Hematopoietic multipotent progenitor cell treated with erythropoietin and hydrocortisone succinate and interleukin-3 and kit ligand, for 4 days (in vitro differentiated cells): ENCODE measurements at regions not wholly inside any gene's neighbourhood (a gene's known extent, or its start where the extent isn't known, plus 50 kb on each side); places are given as distances from the start of the nearest gene placed in this dataset.

ENCODE experiments used
- DNase-seq: peaks from one replicate; pipeline ENCODE4 v3.0.0-alpha.2; 2015

- DNase-seq = no peak
Measured at GRCh38 chr4:32341342-32341741, 1621.2 kb downstream of the PCDH7 start.

- DNase-seq = no peak
Measured at GRCh38 chr4:32342054-32342453, 1621.9 kb downstream of the PCDH7 start.

DNA sequence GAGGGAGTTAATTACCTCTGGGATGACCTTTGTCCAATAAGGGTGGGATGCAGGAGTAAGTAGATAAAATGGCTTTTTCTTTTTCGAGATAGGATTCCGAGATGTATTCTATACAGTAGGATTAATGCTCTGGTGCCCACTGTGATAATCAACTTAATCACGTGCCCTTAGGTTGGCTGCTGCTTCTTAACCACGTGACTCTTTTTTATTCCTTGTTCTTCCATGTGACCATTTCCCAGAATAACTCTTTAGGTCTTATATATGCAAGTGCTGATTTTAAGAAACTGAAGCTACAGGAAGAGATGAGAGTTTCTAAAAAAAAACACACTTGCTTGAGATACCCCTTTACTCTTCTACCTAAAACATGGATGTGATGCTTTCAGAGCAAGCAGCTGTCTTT, 1628.9 kb downstream of the PCDH7 start:
- no peak for DNase-seq

- no peak for DNase-seq
Measured at GRCh38 chr4:32374206-32374605, 1654.0 kb downstream of the PCDH7 start.

DNA sequence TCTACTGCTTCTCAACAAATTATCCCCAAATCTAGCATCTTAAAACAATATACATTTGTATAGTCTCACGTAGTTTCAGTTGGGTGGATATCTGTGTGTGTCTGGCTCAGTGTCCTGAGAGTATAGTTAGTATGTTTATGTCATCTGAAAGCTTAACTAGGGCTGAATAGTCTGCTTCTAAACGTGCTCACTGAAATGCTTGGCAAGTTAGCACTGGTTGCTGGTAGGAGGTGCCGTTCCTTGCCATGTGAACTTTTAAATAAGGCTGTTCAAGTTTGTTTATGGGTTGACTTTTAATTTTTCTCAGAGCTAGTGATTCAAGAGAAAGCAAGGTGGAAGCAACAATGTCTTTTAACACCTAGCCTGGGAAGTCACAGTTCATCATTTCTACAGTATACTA, 1673.6 kb downstream of the PCDH7 start:
- no peak for DNase-seq

DNA sequence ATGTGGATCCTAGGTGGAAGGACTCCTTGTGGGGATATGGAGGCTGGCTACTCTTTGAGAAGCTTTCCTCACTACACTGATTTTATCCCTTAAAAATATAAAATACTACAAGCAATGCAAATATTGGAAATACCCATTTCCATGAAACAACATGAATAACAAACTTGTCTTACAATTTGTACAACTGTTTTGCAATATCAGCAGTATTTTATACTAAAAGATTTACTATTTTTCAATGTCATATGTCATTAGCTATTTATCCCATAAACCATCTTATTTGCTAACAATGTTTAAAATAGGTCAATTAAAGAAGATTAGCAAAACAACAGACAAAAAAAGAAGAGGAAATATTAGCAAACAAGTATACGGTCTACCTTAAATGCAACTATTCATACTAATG, 1674.1 kb downstream of the PCDH7 start:
- DNase-seq = no peak

GRCh38 chr4:32396507-32397070, 1676.4 kb downstream of the PCDH7 start:
- DNase-seq = no peak

- DNase-seq = no peak
Measured at GRCh38 chr4:32400870-32401269, 1680.7 kb downstream of the PCDH7 start.

DNA sequence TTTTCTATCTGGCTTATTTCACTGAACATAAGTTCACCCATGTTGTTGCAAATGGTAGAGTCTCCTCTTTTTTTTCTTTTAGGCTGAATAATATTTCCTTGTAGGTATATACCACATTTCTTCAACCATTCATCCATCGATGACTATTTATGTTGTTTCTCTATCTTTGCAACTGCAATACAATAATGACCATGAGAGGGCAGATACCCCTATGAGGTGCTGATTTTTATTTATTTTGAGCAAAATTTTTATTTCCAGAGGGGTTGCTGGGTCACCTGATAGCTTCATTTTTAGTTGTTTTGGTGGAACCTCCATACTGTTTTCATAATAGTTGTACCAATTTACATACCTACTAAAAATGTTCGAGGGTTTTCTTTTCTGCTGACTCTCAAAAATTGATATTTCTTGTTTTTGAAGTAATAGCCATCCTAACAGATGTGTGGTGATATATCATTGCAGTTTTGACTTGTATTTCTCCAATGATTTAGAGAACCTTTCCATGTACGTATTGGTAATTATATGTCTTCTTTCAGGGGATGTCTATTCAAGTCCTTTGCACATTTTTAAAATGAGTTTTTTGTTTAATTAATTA, 1697.0 kb downstream of the PCDH7 start:
- DNase-seq = no peak

DNA sequence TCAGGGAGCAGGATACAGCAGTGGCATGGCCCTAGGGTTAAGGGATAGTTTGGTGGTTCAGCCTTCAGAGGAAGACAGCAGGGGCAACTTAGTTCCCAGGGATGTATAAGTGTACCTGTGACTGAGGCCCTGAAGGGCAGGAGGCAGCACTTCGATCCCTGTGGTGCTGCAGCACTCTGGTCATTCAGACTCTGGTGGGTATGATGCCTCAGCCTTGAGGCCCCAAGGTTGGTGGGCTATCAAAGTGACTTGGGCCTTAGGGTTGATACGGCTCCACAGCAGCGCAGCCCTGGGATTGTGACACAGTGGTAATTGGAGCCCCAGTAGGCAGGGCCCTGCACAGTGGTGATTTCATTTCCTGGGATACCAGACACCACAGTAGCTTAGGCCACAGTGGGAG, 1703.1 kb downstream of the PCDH7 start:
- no peak for DNase-seq

DNA sequence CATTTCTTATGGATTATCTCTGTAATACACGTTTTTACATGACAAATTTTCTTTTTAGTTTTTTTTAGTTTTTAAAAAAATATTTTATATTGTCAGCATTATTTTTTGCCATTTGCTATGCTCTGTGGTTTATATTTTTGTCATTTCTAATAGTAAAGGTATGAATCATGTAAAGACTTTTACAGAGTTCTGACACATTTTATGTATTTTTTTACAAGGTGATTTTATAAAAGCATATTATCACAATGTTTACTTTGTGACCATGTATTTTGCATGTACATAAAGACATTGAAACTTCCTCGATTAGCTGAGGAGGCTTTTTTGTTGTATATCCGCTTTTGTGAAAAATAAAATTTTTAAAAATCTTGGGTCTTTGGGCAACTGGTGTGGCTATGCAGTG, 1705.1 kb downstream of the PCDH7 start:
- no peak for DNase-seq

DNA sequence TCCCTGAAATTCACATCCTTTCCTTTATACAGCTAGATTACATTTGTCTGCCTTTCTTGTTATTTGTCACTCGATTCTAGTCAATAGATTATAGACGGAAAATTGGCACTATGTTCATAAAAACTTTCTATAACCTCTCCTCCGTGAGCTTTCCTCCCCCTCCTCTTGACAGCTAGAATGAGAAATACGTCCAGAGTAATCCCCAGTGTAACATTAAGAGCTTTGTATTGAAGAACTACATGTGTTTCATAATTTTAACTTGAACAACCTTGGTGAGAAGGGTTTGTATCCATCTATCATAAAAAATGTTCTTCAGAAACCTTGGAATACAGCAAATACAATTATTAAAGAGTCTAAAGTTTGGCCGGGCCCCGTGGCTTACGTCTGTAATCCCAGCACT, 1707.4 kb downstream of the PCDH7 start:
- DNase-seq = no peak

DNA sequence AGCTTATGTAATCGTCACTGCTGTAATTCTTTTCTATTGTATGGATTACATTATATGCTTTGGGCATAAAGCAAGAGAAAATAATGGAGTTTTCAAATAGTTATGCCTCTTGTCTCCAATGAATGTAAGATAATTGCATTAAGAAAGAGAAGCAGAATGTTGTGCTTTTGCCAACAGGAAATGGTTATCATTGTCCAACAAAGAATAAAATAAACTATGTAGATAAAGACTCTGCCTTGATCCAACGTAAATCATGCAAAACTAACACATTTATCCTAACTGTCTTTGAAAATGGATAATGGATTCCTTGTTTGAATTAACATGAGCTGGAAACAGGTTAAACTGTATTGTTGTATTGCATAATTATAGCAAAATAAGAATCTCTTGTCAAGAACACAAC, 1709.0 kb downstream of the PCDH7 start:
- no peak for DNase-seq

- no peak for DNase-seq
Measured at GRCh38 chr4:32435308-32435707, 1715.1 kb downstream of the PCDH7 start.

- DNase-seq = no peak
Measured at GRCh38 chr4:32436816-32437215, 1716.6 kb downstream of the PCDH7 start.

DNA sequence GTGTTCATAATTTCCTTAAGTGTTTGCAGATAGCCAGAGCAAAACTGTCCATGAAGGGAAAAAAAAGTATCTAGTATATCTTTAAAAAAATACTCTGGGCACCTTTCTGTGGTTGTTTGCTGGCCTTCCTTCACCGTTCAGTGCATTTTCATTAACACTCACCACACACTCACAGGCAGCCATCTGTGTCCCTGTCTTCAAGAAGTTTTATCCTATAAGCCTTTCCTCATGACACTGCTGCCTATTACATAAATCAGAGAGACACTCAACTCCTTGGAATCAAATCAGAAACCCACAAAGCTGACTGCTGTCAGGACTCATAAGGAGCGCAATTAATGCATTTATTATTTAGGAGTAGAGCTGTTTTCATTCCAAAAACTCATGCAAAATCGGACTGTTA, 1720.2 kb downstream of the PCDH7 start:
- DNase-seq = no peak

- no peak for DNase-seq
Measured at GRCh38 chr4:32454482-32454881, 1734.3 kb downstream of the PCDH7 start.

GRCh38 chr4:32455231-32455630, 1735.1 kb downstream of the PCDH7 start:
- DNase-seq = no peak

GRCh38 chr4:32460972-32461371, 1740.8 kb downstream of the PCDH7 start:
- DNase-seq = no peak

- DNase-seq = peak; percentile 46
Measured at GRCh38 chr4:32462944-32463343, 1742.8 kb downstream of the PCDH7 start.

GRCh38 chr4:32470087-32470585, 1750.0 kb downstream of the PCDH7 start:
- DNase-seq = no peak

DNA sequence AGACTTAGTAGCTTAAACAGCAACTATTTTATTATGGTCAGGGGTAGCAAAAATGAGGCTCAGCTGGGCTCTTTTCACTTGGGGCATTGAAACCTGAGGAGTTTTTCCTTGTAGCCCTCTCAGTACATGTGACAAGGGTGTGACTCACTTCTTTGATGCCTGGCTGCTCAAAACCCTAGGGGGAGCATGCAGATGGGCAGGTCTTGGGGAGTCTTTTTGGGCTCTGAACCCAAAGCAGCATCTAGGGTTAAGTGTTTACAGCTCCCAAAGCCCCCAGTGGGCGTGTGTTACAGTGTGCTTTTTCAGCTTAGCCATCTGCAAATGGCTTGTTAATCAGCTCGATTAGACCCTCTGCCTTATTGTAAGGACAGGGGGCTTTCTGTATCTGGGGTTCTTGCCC, 1752.7 kb downstream of the PCDH7 start:
- DNase-seq = no peak

- no peak for DNase-seq
Measured at GRCh38 chr4:32475710-32476109, 1755.5 kb downstream of the PCDH7 start.

DNA sequence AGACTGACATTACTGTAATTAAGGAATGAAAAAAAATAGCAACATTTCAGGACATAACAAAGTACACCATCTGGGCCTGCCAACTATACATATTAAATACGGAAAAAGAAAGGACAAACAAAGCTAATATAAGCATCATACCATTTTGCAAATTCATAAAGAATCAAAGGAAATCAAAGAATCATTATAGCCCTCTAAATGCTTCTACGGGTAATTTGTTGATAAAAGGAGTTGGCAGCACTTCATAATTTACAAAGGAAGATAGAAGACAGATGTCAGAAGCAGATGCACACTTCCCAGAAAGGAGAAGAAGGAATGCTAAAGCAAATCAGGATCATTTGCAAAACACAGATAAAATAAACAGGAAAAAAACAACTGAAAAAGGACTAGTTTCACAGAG, 1757.3 kb downstream of the PCDH7 start:
- no peak for DNase-seq

- DNase-seq = no peak
Measured at GRCh38 chr4:32485956-32486355, 1765.8 kb downstream of the PCDH7 start.
